GM19467 (cell line): ENCODE measurements at regions not wholly inside any gene's neighbourhood (a gene's known extent, or its start where the extent isn't known, plus 50 kb on each side); places are given as distances from the start of the nearest gene placed in this dataset.

Experiments used
- ATAC-seq: cut with Tn5 transposase; IDR thresholded peaks from one replicate; pipeline ENCODE4 v1.9.1; 2021; ENCODE audit warnings: mild to moderate bottlenecking, moderate library complexity; ENCODE audit not compliant: unreplicated experiment

DNA sequence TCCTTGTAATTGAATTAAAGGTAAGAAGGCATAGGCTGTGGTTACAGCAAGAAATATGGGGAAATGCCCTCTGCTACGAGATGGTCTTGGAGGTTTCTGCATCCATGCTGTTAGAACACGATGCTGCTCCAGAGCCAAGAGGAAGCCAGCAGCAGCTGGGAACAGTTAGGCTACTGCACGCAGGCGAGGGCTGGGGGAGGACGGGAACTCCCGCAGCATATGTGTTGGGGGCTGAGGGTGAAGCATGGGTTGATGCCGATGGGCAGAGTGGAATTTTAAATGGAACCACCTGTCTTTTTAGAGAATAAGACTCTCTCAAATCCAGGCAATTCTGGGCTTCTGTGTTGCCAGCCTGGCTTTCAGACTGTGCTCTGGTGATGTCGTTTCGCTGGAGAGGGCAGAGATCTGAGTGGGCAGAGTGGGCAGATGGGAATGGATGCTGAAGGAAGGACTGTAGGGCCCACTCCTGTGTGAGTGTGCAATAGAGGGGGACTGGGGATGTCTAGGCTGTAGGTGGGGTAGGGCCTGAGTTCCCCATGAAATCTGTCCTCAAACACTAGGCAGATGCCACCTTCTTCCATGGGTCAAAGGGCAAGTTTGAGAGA lies 417.0 kb upstream of the TPM1 start:
- ATAC-seq, result no peak

GRCh38 chr15:62626903-62627302 lies 415.6 kb upstream of the TPM1 start:
- no peak for ATAC-seq

DNA sequence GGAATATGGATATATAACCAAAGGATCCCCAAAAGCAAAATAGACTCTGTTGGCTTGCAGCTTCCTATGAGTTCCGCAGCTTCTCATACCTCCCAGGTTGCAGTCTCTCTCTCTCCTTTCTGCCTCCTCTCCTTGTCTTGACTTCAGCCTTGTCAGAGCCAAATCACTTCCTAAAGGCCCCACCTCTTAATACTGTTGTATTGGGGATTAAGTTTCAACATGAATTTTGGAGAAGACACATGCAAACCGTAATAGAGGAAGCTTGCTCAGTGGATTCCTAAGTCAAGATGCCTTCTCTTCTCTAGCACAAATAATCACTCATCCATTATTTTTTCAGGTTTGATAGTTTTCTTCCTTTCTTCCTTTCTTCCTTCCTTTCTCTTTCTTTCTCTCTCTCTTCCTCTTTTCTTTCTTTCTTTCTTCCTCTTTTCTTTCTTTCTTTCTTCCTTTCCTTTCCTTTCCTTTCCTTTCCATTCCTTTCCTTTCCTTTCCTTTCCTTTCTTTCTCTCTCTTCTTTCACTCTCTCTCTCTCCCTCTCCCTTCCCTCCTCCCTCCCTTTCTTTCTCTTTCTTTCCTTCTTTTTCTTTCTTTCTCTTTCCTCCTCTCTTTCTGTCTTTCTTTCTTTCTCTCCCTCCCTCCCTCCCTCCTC lies 411.3 kb upstream of the TPM1 start:
- ATAC-seq, result no peak

- no peak for ATAC-seq
Observed at GRCh38 chr15:62636823-62637573, 405.5 kb upstream of the TPM1 start.

GRCh38 chr15:62637574-62637897 lies 405.0 kb upstream of the TPM1 start:
- no peak for ATAC-seq

- no peak for ATAC-seq
Observed at GRCh38 chr15:62637950-62638619, 404.5 kb upstream of the TPM1 start.

DNA sequence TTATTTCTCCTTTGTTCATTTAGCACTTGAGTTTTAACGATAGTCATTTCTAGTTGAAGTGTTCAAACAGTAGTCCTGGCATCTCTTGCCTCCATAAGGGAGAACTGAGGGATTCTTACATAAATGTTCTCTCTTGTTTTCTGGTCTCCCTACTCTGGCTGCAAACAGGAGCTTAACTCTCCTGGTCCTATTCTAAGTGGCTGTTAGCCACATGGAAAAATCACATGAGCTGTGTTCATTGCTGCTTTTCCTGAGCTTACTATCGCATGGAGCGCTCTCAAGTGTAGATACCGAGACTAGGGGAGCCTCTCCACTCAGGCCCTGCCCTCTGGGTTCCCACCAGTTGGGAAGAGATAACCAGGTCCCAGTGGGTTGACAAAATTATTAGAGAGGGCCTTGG lies 403.1 kb upstream of the TPM1 start:
- no peak for ATAC-seq

- no peak for ATAC-seq
Observed at GRCh38 chr15:62639906-62640605, 402.5 kb upstream of the TPM1 start.

DNA sequence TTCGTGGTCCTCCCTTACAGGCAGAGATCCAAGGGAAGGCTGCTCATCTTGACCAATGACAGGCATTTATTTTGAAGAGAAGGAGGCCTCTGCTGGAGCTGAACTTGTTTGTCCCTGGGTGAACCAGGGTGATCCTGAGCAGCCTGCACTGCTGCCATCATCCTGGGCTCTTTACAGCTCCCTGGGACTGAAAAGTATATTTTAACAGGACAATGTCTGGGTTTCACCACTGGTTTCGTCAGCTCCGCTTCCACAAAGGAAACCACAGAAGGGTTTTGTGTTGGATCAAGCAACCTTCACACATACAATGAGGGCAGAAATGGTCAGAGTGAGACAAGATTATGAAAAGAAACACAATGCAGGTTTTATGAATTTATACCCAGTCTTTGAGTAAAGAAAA lies 400.7 kb upstream of the TPM1 start:
- no peak for ATAC-seq

DNA sequence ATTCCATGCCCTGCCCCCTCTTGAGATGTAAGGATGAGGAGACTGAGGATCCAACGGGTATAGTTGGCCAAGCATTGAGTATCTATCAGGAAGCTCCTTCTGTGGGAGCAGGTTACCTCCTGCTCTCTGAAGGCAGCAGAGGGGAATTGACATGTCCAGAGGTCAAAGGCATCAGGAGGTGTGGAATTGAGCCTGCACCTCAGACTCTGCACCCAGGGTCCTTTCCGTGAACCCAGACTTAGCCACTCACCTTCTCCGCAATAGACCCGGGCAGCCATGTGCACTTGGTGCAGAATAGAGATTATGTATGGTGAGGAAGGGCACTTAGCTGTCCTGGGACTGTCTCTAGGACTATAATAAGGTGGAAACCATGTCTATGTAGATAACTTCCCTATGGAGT lies 399.0 kb upstream of the TPM1 start:
- ATAC-seq, result no peak

GRCh38 chr15:62644216-62644888 lies 398.2 kb upstream of the TPM1 start:
- no peak for ATAC-seq

DNA sequence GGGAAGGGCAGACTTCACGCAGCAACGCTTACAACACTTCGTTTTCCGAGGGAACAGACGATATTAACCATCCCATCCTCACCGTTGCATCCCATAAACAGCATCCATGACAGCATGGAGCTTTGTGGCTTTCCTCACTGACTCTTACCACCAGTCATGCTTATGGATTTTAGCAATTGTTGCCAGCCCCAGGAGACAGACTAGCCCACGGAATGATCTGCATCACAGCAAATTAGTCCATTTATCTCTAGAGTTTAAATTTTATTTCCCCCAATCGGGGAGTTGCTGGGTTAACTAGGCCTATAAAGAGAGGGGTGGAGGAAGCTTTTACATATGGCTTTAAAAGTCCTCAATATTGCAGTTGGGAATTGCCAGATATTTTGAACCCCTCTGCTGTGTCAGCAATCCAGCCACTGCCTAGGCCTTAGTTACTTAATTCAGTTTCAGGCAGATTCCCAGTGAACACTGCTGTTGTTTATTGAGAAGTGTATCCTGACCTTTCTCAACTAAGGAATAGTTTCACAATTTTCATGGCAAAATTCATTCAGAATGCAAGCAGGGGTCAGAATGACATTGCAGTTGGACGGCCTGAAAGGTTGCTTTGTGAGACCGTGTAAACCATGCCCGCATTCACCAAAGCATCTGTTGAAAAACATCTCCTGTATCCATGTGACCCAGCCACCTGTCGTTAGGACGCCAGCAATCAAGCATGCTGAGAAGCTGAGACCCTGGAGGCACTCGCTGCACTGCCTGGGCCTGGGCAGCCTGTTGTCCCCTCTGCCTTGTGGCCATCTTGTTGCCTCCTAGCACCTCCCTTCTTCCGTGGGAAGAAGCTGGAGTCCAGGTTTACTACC lies 397.4 kb upstream of the TPM1 start:
- no peak for ATAC-seq

DNA sequence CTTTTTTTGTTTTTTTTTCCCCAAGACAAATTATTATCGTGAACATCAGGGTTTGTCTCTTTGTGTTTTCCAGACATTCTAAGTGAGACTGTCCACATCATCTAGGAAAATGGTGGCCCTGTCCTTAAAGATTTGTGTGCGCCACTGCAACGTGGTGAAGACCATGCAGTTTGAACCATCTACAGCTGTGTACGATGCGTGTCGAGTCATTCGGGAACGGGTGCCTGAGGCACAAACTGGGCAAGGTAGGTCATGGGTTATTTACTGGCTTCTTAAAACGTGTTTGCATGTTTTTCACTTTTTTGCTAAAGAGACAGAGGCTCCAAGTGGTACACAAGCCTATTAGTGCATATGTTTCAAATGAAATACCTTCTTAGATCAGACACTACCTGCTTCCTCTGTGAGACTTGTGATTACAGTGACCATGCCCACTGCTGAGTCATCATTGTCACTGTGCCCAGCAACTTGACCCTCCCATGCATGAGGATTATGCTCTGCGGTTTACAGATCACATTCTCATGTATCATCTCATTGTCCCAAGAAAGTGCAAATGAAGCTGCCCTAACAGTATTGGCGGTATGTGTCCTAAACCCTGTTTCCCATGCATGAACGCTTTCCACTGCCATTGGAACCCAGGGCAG lies 395.2 kb upstream of the TPM1 start:
- ATAC-seq, result no peak

GRCh38 chr15:62647843-62648505 lies 394.6 kb upstream of the TPM1 start:
- ATAC-seq, result no peak

GRCh38 chr15:62648954-62649353 lies 393.6 kb upstream of the TPM1 start:
- ATAC-seq, result no peak

DNA sequence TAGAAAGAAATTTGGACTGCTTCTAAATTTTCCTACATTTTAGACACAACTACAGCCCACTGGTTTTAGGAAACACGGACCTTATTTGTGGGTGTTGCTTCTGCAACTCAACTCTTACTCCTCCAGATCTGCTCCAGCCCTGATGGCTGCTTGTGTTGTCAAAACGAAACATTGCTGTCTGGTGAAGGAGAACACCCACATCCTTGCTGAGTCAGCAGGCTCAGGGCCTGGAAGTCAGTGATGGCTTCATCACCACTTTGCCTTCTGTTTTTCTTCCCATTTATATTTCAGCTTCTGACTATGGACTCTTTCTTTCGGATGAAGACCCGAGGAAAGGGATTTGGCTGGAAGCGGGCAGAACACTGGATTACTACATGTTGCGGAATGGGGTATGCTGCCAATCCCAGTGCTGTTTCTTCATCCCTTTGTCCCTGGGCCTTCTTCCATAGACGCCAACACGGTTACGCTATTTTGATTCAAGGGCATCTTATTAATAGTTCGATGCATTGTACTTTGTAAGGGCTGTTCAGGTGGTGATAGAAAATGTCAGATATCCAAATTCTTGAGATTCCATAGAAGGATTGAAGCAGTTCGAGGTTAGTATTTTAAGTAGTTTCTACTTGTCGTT lies 392.6 kb upstream of the TPM1 start:
- peak; percentile 88 for ATAC-seq

DNA sequence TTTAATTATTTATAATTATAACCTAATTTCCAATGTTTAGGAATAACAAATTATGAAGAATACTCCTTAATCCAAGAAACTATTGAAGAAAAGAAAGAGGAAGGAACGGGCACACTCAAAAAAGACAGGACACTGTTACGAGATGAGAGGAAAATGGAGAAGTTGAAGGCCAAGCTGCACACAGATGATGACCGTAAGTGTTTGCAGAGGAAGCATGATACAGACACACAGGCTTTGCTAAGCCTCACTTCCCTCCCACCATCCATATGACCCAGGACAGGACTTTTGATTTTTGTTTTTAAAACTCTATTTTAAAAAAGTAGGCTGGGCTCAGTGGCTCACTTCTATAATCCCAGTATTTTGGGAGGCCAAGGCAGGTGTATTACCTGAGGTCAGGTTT lies 389.4 kb upstream of the TPM1 start:
- no peak for ATAC-seq

DNA sequence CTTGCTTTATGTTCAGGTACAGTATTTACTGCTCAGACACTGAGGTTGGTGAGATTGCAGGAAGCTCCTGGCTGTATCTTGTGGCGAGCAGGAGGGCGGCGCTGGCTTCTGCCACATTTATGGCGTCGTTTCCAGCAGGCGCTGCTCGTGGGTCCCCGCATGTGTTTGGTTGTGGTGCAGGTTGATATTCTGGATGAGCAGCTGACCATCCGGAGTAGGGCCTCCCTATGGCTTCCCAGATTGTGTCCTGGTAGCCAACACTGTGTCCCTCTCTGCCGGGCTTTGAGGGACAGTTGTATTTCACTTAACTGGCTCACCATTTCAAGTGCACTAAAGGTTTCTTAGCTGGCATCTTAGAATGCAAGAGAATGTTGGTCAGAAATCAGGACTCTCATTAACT lies 386.5 kb upstream of the TPM1 start:
- no peak for ATAC-seq
